OCI-LY1 (cell line): ENCODE measurements at regions not wholly inside any gene's neighbourhood (a gene's known extent, or its start where the extent isn't known, plus 50 kb on each side); places are given as distances from the start of the nearest gene placed in this dataset.

ENCODE experiments used
- EZH2 ChIP-seq: fragments of 200-600 bp; sonication (generic), shearing (Covaris generic); IDR thresholded peaks from 2 replicates; pipeline ENCODE4 v1.8.0; 2017; ENCODE audit warnings: borderline replicate concordance, mixed run types, mild to moderate bottlenecking, antibody characterized with exemption, low read length, moderate library complexity, mixed read lengths
- TF ChIP-seq, protein P1 (sequence below): fragments of 200-600 bp; sonication (generic), shearing (Covaris generic); IDR thresholded peaks from 2 replicates; pipeline ENCODE4 v1.5.1; 2017; ENCODE audit warnings: mild to moderate bottlenecking, antibody characterized with exemption, low read length, moderate library complexity, mixed read lengths

DNA sequence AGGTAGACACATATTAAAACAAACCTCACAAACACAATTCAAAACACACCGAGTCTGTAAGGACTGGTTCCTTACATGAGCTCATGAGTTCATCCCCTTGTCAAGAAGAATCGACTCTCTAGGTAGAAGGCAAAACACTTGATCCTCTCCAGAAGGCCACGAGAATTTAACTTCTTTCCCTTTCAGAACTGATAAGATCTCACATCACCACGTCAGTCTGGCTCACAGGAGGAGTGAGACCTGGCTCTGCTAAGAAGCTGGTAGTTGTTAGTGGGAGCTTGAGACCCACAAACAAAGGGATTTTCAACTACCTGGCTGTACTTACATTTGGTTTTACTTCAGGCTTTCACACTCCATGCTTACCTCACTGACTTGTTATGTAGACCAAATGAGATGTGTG is 459.2 kb downstream of the ARHGEF28 start:
- TF ChIP-seq, protein P1, sequence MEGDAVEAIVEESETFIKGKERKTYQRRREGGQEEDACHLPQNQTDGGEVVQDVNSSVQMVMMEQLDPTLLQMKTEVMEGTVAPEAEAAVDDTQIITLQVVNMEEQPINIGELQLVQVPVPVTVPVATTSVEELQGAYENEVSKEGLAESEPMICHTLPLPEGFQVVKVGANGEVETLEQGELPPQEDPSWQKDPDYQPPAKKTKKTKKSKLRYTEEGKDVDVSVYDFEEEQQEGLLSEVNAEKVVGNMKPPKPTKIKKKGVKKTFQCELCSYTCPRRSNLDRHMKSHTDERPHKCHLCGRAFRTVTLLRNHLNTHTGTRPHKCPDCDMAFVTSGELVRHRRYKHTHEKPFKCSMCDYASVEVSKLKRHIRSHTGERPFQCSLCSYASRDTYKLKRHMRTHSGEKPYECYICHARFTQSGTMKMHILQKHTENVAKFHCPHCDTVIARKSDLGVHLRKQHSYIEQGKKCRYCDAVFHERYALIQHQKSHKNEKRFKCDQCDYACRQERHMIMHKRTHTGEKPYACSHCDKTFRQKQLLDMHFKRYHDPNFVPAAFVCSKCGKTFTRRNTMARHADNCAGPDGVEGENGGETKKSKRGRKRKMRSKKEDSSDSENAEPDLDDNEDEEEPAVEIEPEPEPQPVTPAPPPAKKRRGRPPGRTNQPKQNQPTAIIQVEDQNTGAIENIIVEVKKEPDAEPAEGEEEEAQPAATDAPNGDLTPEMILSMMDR, result no peak
- TF ChIP-seq EZH2, result no peak
